Body of pancreas (tissue), 4 donors: ENCODE measurements at regions not wholly inside any gene's neighbourhood (a gene's known extent, or its start where the extent isn't known, plus 50 kb on each side); places are given as distances from the start of the nearest gene placed in this dataset.

ENCODE experiments used
- ATAC-seq: fragments of 150-250 bp; one replicate; pipeline ENCODE4 v1.9.1; 2016
- DNase-seq, 4 donors: peaks; one replicate each; pipeline ENCODE4 v3.0.0-alpha.2; 2019
- H3K27ac ChIP-seq, 4 donors: fragments of 200-600 bp; sonication (generic); 1 replicate in 3 of 4; 2 replicates in 1 of 4; pipeline versions ENCODE4 v1.5.1 to v1.6.1; 2016 to 2019; ENCODE audit warnings: mild to moderate bottlenecking in 1 of 4, mixed read lengths in 1 of 4, moderate library complexity in 1 of 4
- H3K27me3 ChIP-seq, 2 donors: fragments of 200-600 bp; sonication (generic); one replicate each; pipeline ENCODE4 v1.6.0; 2016; ENCODE audit warnings: mild to moderate bottlenecking in 1 of 2
- H3K36me3 ChIP-seq, 2 donors: fragments of 200-600 bp; sonication (generic); replicated peaks in 1 of 2; 2 replicates each; pipeline ENCODE4 v1.5.1; 2016; ENCODE audit warnings: low read depth in 2 of 2; ENCODE audit not compliant: insufficient read depth in 1 of 2
- H3K4me1 ChIP-seq: fragments of 200-600 bp; sonication (generic); one replicate; pipeline ENCODE4 v1.6.0; 2016
- H3K4me3 ChIP-seq, 2 donors: fragments of 200-600 bp; sonication (generic); 1 replicate in 1 of 2; 2 replicates in 1 of 2; pipeline ENCODE4 v1.5.1; 2016 to 2019
- H3K9me3 ChIP-seq, 3 donors: fragments of 200-600 bp; sonication (generic); 1 replicate in 2 of 3; 2 replicates in 1 of 3; pipeline ENCODE4 v1.5.1; 2016
- POLR2A ChIP-seq, 3 donors: fragments of 450-650 bp; IDR thresholded peaks; one replicate each; pipeline ENCODE4 v1.6.1; 2016; ENCODE audit warnings: antibody characterized with exemption in 3 of 3, mild to moderate bottlenecking in 2 of 3
- WGBS, 2 donors: methylation state at CpG; one replicate each; pipeline ENCODE4 v1.1.5; 2017; 5-methylcytosine and 5-hydroxymethylcytosine counted together
- intact Hi-C: fragments of 100-400 bp; cut with DNase I; formaldehyde crosslinking; loops from one replicate; pipeline ENCODE4 v1.15.1; 2023
- TF ChIP-seq, protein P1 (sequence below), 7 experiments: fragments of 450-650 bp in 4 of 7; fragments of 200-600 bp in 3 of 7; sonication (generic) in 3 of 7; IDR thresholded peaks; one replicate each; pipeline ENCODE4 v1.5.1; 2016 to 2019; ENCODE audit warnings: antibody characterized with exemption in 7 of 7

- WGBS, 2 donors, result 37 to 61% methylated on average over 3 of the region's 3 CpGs
- no peak overlapping the region for H3K27ac ChIP-seq
- no peak overlapping the region for H3K4me3 ChIP-seq
- DNase-seq (no peak), ATAC-seq (no peak)
- intact Hi-C loops, result no loop called here
- no peaks in the 10 kb centered on the region for H3K27me3 ChIP-seq
- H3K9me3 ChIP-seq, result no peaks in the 10 kb centered on the region
- no peaks in the 10 kb centered on the region for H3K36me3 ChIP-seq
- H3K4me1 ChIP-seq, result no peaks in the 10 kb centered on the region
- no peak for TF ChIP-seq POLR2A (IDR thresholded peaks at IDR 0.05)
- TF ChIP-seq, protein P1, sequence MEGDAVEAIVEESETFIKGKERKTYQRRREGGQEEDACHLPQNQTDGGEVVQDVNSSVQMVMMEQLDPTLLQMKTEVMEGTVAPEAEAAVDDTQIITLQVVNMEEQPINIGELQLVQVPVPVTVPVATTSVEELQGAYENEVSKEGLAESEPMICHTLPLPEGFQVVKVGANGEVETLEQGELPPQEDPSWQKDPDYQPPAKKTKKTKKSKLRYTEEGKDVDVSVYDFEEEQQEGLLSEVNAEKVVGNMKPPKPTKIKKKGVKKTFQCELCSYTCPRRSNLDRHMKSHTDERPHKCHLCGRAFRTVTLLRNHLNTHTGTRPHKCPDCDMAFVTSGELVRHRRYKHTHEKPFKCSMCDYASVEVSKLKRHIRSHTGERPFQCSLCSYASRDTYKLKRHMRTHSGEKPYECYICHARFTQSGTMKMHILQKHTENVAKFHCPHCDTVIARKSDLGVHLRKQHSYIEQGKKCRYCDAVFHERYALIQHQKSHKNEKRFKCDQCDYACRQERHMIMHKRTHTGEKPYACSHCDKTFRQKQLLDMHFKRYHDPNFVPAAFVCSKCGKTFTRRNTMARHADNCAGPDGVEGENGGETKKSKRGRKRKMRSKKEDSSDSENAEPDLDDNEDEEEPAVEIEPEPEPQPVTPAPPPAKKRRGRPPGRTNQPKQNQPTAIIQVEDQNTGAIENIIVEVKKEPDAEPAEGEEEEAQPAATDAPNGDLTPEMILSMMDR (IDR thresholded peaks at IDR 0.05), result no peak
Observed at GRCh38 chr3:101144105-101144504, 150.9 kb upstream of the ABI3BP start.

DNA sequence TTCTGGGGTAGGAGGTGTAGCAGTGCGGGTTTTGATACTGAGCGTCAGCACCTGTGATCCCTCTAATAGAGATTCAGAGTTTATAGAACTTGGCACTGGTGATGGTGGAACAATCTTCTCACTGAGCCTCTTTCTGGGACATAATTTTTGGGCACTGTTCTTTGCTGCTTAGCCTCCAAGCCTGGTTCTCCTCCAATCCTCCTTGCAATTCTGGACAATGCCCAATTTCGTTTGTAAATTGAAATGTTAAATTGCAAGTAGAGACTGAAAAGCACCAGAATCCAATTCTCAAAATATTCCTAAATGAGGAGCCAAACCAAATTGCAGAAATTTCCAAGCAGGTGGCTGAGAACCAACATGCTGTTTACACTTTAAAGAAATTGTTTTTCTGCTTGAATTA, 149.8 kb upstream of the ABI3BP start:
- Histone ChIP-seq H3K36me3 (no peaks in the 10 kb centered on the region), H3K27ac (no peak overlapping the region), H3K4me3 (no peak overlapping the region), H3K4me1 (no peaks in the 10 kb centered on the region), H3K27me3 (no peaks in the 10 kb centered on the region), H3K9me3 (no peaks in the 10 kb centered on the region)
- intact Hi-C loops, result no loop called here
- DNase-seq, result no peak
- TF ChIP-seq, protein P1 (IDR thresholded peaks at IDR 0.05), result no peak
- TF ChIP-seq POLR2A (IDR thresholded peaks at IDR 0.05), result no peak
- 68 to 74% methylated on average over 3 of the region's 3 CpGs for WGBS, 2 donors
- no peak for ATAC-seq

DNA sequence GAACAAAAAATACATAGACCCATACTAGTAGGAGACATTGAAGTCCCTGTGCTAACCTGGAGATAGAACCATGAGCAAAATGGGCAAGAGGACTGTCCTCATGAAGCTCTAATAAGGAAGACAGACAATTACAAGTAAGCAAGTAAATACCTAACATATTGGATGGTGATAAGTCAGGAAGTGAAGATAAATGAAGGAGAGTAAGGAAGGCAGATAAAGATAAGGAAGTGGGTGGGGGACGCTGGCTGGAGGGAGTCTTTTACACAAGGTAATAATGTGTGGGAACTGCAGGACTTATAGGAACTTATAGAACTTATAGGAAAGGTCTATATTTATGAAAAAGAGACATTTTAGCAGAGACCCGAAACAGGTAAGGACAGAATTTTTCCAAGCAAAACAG, 148.9 kb upstream of the ABI3BP start:
- Histone ChIP-seq H3K4me1 (no peaks in the 10 kb centered on the region), H3K27me3 (no peaks in the 10 kb centered on the region), H3K27ac (no peak overlapping the region), H3K9me3 (no peaks in the 10 kb centered on the region), H3K36me3 (no peaks in the 10 kb centered on the region), H3K4me3 (no peak overlapping the region)
- TF ChIP-seq POLR2A (IDR thresholded peaks at IDR 0.05), result no peak
- TF ChIP-seq, protein P1 (IDR thresholded peaks at IDR 0.05), result no peak
- no peak for ATAC-seq
- DNase-seq, result no peak
- 56 to 64% methylated on average over 2 of the region's 2 CpGs for WGBS, 2 donors
- intact Hi-C loops, result no loop called here

GRCh38 chr3:101141135-101141534, 147.9 kb upstream of the ABI3BP start:
- ATAC-seq, result no peak

GRCh38 chr3:101138817-101139216, 145.6 kb upstream of the ABI3BP start:
- no peaks in the 10 kb centered on the region for H3K9me3 ChIP-seq
- DNase-seq (no peak), ATAC-seq (no peak)
- H3K4me3 ChIP-seq, result no peak overlapping the region
- TF ChIP-seq, protein P1 (IDR thresholded peaks at IDR 0.05), result no peak
- no peak for TF ChIP-seq POLR2A (IDR thresholded peaks at IDR 0.05)
- no peaks in the 10 kb centered on the region for H3K27me3 ChIP-seq
- H3K4me1 ChIP-seq, result no peaks in the 10 kb centered on the region
- no peak overlapping the region for H3K27ac ChIP-seq
- 23 to 69% methylated on average over 1 of the region's 1 CpG for WGBS, 2 donors
- no peaks in the 10 kb centered on the region for H3K36me3 ChIP-seq
- intact Hi-C loops, result no loop called here

More at GRCh38 chr3:101141135-101141534, 147.9 kb upstream of the ABI3BP start:
- Histone ChIP-seq H3K9me3 (no peaks in the 10 kb centered on the region), H3K36me3 (no peaks in the 10 kb centered on the region), H3K4me3 (no peak overlapping the region), H3K27ac (no peak overlapping the region), H3K4me1 (no peaks in the 10 kb centered on the region), H3K27me3 (no peaks in the 10 kb centered on the region)
- TF ChIP-seq, protein P1 (IDR thresholded peaks at IDR 0.05), result no peak
- no peak for TF ChIP-seq POLR2A (IDR thresholded peaks at IDR 0.05)
- 67 to 77% methylated on average over 1 of the region's 1 CpG for WGBS, 2 donors
- intact Hi-C loops, result no loop called here
- no peak for DNase-seq
